DMS53 (cell line): ENCODE measurements at regions not wholly inside any gene's neighbourhood (a gene's known extent, or its start where the extent isn't known, plus 50 kb on each side); places are given as distances from the start of the nearest gene placed in this dataset.
A peak's percentile ranks its signal among the peaks of the same experiment; 100 is the strongest.

ENCODE experiments used
- DNase-seq: peaks from one replicate; lab custom pipeline; 2025; lab: John Stamatoyannopoulos, UW

DNA sequence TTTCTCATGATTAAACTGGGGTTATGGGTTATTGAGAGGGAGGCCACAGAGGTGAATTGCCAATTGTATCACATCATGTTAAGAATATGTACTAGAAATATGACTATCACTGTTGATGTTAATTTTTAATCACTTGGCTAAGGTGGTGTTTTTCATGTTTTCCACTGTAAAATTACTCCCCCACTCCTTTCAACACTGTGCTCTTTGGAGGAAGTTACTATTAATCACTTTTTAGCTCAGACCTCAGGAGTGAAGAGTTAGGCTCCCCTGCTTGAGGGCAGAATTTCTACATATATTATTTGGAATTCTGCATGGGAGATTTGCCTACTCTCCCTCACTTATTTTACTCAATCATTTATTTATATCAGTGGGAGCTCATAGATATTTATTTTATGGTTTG is 76.0 kb upstream of the OSR1 start:
- no peak for DNase-seq

DNA sequence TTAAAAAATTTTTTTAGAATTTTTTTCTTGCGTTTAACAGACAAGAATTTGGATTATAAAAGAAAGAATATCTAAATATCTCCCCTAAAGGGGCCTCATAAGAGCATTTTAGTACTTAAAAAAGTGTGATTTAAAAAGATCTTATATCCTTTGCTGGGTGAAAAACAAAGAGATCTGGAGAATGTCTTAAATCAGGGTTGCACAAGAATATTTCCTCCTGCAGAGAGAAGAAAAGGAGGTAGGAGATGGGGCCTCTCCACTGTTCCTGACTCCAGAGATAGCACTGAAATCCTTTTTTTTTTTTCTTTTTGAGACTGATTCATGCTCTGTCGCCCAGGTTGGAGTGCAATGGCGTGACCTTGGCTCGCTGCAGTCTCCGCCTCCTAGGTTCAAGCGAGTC is 68.5 kb upstream of the OSR1 start:
- peak; percentile 21 for DNase-seq

DNA sequence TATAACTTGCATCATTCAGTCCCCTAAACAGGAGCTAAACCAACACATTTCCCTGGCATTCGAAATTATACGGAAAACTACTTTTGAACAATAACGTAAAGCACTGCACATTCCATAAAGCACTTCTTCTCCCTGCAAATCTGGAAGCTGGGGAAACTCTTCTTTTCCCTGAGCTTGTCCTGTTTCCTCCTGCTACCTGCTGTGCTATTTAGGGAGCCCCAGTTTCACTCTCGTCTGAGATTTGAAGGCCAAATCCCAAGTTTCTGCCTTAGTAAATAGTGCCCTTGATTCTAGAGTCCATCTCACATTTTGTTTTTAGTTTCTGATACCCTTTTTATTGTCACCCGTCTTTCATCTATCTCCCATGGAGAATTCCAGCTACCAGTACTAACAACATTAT is 67.7 kb upstream of the OSR1 start:
- no peak for DNase-seq

DNA sequence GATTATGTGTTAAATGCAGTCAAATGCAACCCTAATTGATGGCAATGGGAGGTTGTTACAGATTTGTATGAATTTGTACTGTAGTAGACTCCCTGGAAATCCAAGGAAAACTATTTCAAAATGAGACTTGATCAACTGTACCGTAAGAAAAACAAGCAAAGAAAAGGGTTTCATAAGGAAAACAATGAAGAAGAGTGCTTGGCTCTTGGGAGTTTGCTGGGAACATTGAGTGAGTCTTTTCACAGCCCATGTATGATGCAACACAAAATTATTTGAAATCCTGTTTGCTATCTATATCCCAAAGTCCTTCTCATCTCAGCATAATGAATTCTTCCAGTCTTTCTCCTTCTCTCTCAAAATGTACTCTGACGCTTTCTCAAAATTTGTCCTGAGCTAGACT is 67.0 kb upstream of the OSR1 start:
- no peak for DNase-seq

DNA sequence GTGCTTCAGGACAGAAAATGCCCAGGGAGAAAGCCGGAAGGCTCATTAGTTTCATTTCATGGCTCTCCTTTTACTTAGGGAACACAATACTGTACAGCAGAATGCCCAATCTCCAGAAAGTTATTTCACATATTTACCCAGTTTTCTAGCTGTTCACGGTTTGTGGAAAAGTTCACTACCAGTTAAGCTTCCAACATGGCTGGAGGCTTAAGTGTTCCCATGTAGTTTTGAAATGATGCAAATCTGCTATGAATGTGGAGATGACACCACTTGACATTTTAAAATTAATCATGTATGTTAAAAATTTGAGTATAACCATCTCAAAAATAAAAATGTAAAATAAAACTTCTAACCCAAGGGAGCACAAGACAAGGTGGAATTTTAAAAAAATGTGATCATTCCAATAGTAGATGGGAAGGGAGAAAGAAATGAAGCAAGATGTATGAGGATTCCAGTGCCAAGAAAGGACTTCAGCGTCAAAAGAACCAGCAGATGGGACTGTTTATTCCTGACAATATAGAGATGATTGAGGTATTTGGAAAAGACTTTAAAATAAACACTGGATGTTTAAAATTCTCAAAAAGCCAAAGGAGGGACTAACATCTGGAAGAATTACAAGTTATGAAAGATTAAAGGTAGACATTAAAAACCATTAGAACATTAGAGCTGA is 60.9 kb upstream of the OSR1 start:
- DNase-seq = no peak

DNA sequence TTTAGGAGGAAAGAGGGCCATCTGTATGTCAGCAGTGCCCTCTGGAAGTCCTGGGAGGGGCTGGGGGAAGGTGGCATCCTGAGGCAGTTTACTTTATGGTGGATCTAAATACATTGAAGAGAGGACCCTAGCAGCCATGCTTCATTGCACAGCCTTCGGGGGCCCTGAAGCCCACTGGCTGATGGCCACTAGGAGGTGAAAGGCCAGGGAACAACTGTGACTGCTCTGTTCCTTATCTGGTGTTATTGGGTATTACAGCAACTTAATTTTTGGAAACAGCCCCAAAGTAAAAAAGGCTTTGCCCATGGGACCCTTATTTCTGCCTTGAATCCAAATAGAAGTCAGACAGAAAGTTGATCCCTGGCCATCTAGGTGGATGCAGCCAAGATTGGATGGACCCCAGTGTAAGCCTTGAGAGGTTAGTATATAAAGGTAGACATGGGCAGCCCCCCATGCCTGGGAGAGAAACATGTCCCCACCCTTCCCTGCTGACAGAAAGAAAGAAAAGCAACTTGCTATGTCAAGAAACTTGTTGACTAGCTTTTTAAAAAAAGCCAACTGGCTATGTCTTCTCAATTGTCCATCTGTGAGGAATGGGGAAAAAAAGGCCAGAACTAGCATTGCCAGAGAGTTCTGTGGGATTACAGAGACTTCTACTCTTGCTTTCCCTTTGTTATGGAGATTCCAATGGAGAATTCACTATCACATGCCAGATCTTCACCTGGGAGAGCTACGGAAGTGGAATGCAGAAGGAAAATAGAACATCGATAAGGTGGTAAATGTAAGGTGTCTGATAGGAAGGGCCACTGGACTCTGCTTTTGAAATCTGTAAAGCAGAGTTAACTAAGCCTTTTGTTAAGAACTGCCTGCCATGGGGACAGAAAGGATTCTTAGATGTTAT is 58.6 kb upstream of the OSR1 start:
- DNase-seq = no peak

DNA sequence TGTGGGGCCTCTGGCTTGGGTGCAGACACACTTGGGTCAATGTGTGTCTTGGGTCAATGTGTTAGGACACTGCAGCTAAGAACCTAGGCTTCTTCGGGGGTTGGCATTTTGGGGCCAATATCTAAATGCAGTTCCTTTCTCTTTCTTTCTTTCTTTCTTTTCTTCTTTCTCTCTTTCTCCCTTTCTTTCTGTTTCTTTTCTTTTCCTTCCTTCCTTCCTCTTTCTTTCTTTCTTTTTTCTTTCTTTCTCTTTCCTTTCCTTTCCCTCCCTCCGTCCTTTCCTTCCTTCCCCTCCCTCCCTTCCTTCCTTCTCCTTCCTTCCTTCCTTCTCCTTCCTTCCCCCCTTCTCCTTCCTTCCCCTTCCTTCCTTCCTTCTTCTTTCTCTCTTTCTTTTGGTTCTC is 57.7 kb upstream of the OSR1 start:
- DNase-seq = no peak

DNA sequence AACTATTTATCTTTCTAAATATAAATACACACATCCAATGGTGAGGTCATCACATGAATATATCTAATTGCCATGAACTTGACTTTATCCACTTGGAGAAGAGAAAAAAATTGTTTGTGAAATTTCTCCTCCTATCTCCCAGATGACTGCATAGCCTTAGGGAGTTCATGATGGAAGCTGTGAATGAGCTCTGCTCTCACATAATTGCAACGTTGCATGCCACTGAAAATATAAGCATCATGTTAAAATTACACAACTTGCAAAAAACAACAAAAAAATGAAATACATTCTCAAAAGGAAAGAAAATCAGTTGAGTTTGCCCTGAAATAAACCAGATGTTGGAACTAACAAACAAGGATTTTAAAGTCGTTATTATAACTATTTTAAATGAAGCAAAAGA is 50.6 kb upstream of the OSR1 start:
- no peak for DNase-seq

DNA sequence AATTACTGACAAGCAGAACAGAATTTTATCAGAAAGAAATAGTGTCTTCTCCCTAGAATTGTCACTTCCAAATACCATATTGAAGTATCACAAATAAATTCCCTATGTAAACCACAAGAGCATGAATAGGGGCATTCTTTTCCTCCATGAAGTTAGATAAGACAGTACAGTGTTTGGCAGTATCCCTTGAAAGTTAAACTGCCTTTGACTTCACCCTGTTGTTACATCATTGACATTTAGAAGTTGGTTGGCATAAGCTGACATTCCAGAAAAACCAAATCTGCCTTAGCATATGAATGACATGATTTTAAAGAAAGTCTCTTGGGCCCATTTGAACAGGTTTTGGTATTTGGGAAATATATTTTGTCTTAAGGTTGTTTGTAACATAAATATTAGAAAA is 50.2 kb upstream of the OSR1 start:
- no peak for DNase-seq
